Liver (tissue), 8 donors: ENCODE measurements at regions not wholly inside any gene's neighbourhood (a gene's known extent, or its start where the extent isn't known, plus 50 kb on each side); places are given as distances from the start of the nearest gene placed in this dataset.

Experiments
- DNase-seq: peaks from one replicate; pipeline ENCODE4 v3.0.0-alpha.2; 2017; ENCODE audit warnings: low spot score
- H3K27ac ChIP-seq, 2 donors: one replicate each; pipeline ENCODE4 v1.7.0; 2013; ENCODE audit warnings: inconsistent platforms in 2 of 2, low read length in 2 of 2, control low read depth in 1 of 2, low read depth in 1 of 2, mild to moderate bottlenecking in 1 of 2
- H3K27me3 ChIP-seq, 4 donors: one replicate each; pipeline versions ENCODE4 v1.6.1 to v1.7.0; 2013; ENCODE audit warnings: low read length in 3 of 4, inconsistent platforms in 1 of 4, mild to moderate bottlenecking in 1 of 4, moderate library complexity in 1 of 4; ENCODE audit not compliant: control insufficient read depth in 4 of 4, insufficient read depth in 4 of 4
- H3K36me3 ChIP-seq, 4 donors: one replicate each; pipeline versions ENCODE4 v1.6.1 to v1.7.0; 2013; ENCODE audit warnings: low read length in 3 of 4, mild to moderate bottlenecking in 3 of 4, low read depth in 1 of 4, moderate library complexity in 1 of 4; ENCODE audit not compliant: control insufficient read depth in 4 of 4, insufficient read depth in 3 of 4
- H3K4me1 ChIP-seq, 4 donors: one replicate each; pipeline versions ENCODE4 v1.6.1 to v1.7.0; 2013; ENCODE audit warnings: low read length in 3 of 4, mild to moderate bottlenecking in 3 of 4, moderate library complexity in 1 of 4; ENCODE audit not compliant: control insufficient read depth in 4 of 4, insufficient read depth in 4 of 4
- H3K4me3 ChIP-seq, 3 donors: one replicate each; pipeline versions ENCODE4 v1.6.1 to v1.7.0; 2013; ENCODE audit warnings: low read length in 3 of 3, control low read depth in 1 of 3, low read depth in 1 of 3, mild to moderate bottlenecking in 1 of 3
- H3K9ac ChIP-seq, 2 donors: one replicate each; pipeline ENCODE4 v1.7.0; 2013; ENCODE audit warnings: low read length in 2 of 2, mild to moderate bottlenecking in 2 of 2, moderate library complexity in 2 of 2, control low read depth in 1 of 2, low read depth in 1 of 2
- H3K9me3 ChIP-seq, 4 donors: one replicate each; pipeline versions ENCODE4 v1.6.1 to v1.7.0; 2013; ENCODE audit warnings: low read length in 3 of 4; ENCODE audit not compliant: control insufficient read depth in 4 of 4
- ATF3 ChIP-seq: IDR thresholded peaks from 2 replicates; pipeline ENCODE4 v1.6.1; 2016; ENCODE audit warnings: antibody characterized with exemption
- CTCF ChIP-seq: fragments of 150-350 bp; IDR thresholded peaks from 2 replicates; pipeline ENCODE4 v1.5.1; 2017; ENCODE audit warnings: improper control_type of control experiment, low read depth, low read length; ENCODE audit not compliant: missing input control
- EGR1 ChIP-seq, 2 donors: IDR thresholded peaks; 2 replicates each; pipeline ENCODE4 v1.6.1; 2016 to 2018; ENCODE audit warnings: antibody characterized with exemption in 2 of 2, low read depth in 2 of 2
- FOXA1 ChIP-seq: IDR thresholded peaks from 2 replicates; pipeline ENCODE4 v1.6.1; 2016; ENCODE audit warnings: antibody characterized with exemption
- FOXA2 ChIP-seq: IDR thresholded peaks from 2 replicates; pipeline ENCODE4 v1.6.1; 2016; ENCODE audit warnings: antibody characterized with exemption
- GABPA ChIP-seq, 2 donors: IDR thresholded peaks in 1 of 2; conservative IDR thresholded peaks in 1 of 2; 2 replicates each; pipeline ENCODE4 v1.6.1; 2016; ENCODE audit warnings: antibody characterized with exemption in 2 of 2, mild to moderate bottlenecking in 1 of 2, moderate library complexity in 1 of 2
- HNF4A ChIP-seq, 2 donors: conservative IDR thresholded peaks; 2 replicates each; pipeline ENCODE4 v1.6.1; 2016; ENCODE audit warnings: antibody characterized with exemption in 2 of 2, mild to moderate bottlenecking in 2 of 2
- HNF4G ChIP-seq: IDR thresholded peaks from 2 replicates; pipeline ENCODE4 v1.6.1; 2016; ENCODE audit warnings: antibody characterized with exemption
- JUND ChIP-seq, 2 donors: IDR thresholded peaks; 2 replicates each; pipeline ENCODE4 v1.6.1; 2016; ENCODE audit warnings: antibody characterized with exemption in 2 of 2
- MAX ChIP-seq: IDR thresholded peaks from 2 replicates; pipeline ENCODE4 v1.6.1; 2016; ENCODE audit warnings: antibody characterized with exemption
- NR2F2 ChIP-seq: IDR thresholded peaks from 2 replicates; pipeline ENCODE4 v1.6.1; 2016; ENCODE audit warnings: antibody characterized with exemption
- RAD21 ChIP-seq, 2 donors: IDR thresholded peaks; 2 replicates each; pipeline ENCODE4 v1.6.1; 2016; ENCODE audit warnings: antibody characterized with exemption in 2 of 2, mild to moderate bottlenecking in 2 of 2
- REST ChIP-seq: IDR thresholded peaks from 2 replicates; pipeline ENCODE4 v1.6.1; 2016; ENCODE audit warnings: antibody characterized with exemption, mild to moderate bottlenecking
- RXRA ChIP-seq, 2 donors: IDR thresholded peaks; 2 replicates each; pipeline ENCODE4 v1.6.1; 2017 to 2018; ENCODE audit warnings: antibody characterized with exemption in 2 of 2, mild to moderate bottlenecking in 1 of 2
- SP1 ChIP-seq: IDR thresholded peaks from 2 replicates; pipeline ENCODE4 v1.6.1; 2018; ENCODE audit warnings: antibody characterized with exemption, mild to moderate bottlenecking
- TAF1 ChIP-seq: conservative IDR thresholded peaks from 2 replicates; pipeline ENCODE4 v1.6.1; 2016; ENCODE audit warnings: antibody characterized with exemption, mild to moderate bottlenecking
- YY1 ChIP-seq: IDR thresholded peaks from 2 replicates; pipeline ENCODE4 v1.6.1; 2016; ENCODE audit warnings: antibody characterized with exemption, mild to moderate bottlenecking
- ZBTB33 ChIP-seq: IDR thresholded peaks from 2 replicates; pipeline ENCODE4 v1.6.1; 2016; ENCODE audit warnings: antibody characterized with exemption
- WGBS: extraction: QIAGEN DNeasy Blood & Tissue Kit; methylation state at CpG from one replicate; pipeline ENCODE4 v1.1.7; 2013; 5-methylcytosine and 5-hydroxymethylcytosine counted together
- donor health status: healthy.
- donor health status: healthy.
- donor health status: healthy.
- donor health status: healthy.
- donor health status: healthy.

- no peak for TF ChIP-seq CTCF
- TF ChIP-seq HNF4G, result no peak
- TF ChIP-seq YY1, result no peak
- no peak for TF ChIP-seq RAD21 (IDR thresholded peaks at IDR 0.05)
- no peak for TF ChIP-seq SP1
- TF ChIP-seq REST, result no peak
- TF ChIP-seq FOXA2, result no peak
- TF ChIP-seq ZBTB33, result no peak
- no peak for TF ChIP-seq GABPA (IDR thresholded peaks at IDR 0.05 in 1 of 2, conservative IDR thresholded peaks at IDR 0.05 in 1 of 2)
- TF ChIP-seq EGR1 (IDR thresholded peaks at IDR 0.05; ENCODE audit: low read depth in 2 of 2), result no peak
- TF ChIP-seq RXRA (IDR thresholded peaks at IDR 0.05), result no peak
- no peak for TF ChIP-seq HNF4A (conservative IDR thresholded peaks at IDR 0.05)
- no peak for TF ChIP-seq MAX
- TF ChIP-seq TAF1, result no peak
- TF ChIP-seq ATF3, result no peak
- no peak for TF ChIP-seq NR2F2
- TF ChIP-seq JUND (IDR thresholded peaks at IDR 0.05), result no peak
- TF ChIP-seq FOXA1, result no peak
- no peak overlapping the region for H3K27ac ChIP-seq
- H3K4me1 ChIP-seq, result no peaks in the 10 kb centered on the region
- H3K4me3 ChIP-seq, result no peak overlapping the region
- H3K36me3 ChIP-seq, result no peaks in the 10 kb centered on the region
- H3K9me3 ChIP-seq, result peaks cover 36 to 89% (median 59%) of the 10 kb centered on the region in 4 donors
- WGBS, result 47% methylated on average over 6 of the region's 6 CpGs
- H3K27me3 ChIP-seq, result no peaks in the 10 kb centered on the region
- no peak overlapping the region for H3K9ac ChIP-seq
- DNase-seq, result no peak
These were observed 358.1 kb upstream of the NUPR2 start for GRCh38 chr7:56474271-56474670.
